AG09309 (cell line): ENCODE measurements at regions not wholly inside any gene's neighbourhood (a gene's known extent, or its start where the extent isn't known, plus 50 kb on each side); places are given as distances from the start of the nearest gene placed in this dataset.

Source experiments
- DNase-seq: peaks from one replicate; pipeline ENCODE4 v3.0.0-alpha.2; 2010; ENCODE audit warnings: low read depth
- H3K4me3 ChIP-seq: 2 replicates; pipeline ENCODE4 v1.5.1; 2011; ENCODE audit warnings: mild to moderate bottlenecking, low read depth, low read length, moderate library complexity; ENCODE audit not compliant: control insufficient read depth
- TF ChIP-seq, protein P1 (sequence below): IDR thresholded peaks from 2 replicates; pipeline ENCODE4 v1.5.1; 2011; ENCODE audit warnings: mild to moderate bottlenecking, low read depth, low read length, inconsistent platforms; ENCODE audit not compliant: insufficient read depth, control insufficient read depth; ENCODE audit errors: missing control alignments

DNA sequence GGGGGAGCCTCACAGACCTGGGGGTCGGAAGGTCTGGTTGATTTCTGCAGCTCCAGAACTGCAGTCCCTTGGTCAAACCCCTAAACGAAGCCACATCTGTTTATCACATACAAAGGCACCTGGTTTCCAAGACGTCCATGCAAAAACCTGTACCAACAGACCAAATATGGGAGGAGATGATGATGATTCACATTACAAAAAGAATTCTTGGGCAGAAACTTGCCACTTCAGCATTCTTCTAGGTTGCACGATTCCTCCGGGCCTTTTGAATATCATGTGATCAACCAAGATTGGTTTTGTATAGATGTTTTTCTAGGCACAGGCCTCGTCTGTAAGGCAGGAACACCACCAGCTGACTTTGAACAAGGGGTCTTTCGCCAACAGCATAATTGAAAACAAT lies 466.3 kb downstream of the SOX9 start:
- H3K4me3 ChIP-seq, result no peak overlapping the region
- TF ChIP-seq, protein P1, sequence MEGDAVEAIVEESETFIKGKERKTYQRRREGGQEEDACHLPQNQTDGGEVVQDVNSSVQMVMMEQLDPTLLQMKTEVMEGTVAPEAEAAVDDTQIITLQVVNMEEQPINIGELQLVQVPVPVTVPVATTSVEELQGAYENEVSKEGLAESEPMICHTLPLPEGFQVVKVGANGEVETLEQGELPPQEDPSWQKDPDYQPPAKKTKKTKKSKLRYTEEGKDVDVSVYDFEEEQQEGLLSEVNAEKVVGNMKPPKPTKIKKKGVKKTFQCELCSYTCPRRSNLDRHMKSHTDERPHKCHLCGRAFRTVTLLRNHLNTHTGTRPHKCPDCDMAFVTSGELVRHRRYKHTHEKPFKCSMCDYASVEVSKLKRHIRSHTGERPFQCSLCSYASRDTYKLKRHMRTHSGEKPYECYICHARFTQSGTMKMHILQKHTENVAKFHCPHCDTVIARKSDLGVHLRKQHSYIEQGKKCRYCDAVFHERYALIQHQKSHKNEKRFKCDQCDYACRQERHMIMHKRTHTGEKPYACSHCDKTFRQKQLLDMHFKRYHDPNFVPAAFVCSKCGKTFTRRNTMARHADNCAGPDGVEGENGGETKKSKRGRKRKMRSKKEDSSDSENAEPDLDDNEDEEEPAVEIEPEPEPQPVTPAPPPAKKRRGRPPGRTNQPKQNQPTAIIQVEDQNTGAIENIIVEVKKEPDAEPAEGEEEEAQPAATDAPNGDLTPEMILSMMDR, result no peak
- no peak for DNase-seq

DNA sequence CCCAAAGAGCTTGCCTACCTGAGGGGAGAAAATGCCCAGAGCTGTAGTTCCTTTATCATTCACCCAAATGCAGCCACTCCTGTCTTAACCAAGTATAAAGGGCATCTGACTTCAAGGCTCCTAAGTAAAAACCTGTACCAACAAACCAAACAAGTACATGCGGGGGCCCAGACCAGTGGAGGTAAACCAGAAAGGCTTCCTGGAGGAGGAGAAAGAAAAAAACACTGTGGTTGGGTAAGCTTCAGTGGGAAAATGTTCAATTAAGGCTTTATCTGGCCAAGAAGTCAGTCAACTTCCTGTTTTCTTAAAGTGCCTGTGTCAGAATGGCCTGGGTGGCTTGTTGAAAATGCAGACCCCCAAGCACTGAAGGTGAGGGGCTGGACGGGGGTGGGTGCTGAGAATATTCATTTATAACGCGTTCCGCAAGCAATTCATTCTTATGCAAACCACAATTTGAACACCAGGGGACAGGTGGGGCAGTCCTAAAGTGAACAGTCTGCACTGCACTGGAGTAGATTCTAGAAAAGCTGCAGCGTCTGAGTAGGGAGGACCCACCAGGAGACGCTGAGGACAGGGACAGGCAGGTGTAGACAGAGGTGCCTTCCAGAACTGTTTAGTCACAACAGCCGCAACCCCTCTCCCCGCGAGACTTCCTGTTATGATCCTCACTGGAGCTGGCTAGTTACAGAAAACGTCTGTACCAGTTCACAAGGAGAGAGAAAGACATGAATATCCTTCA lies 467.1 kb downstream of the SOX9 start:
- H3K4me3 ChIP-seq, result no peak overlapping the region
- TF ChIP-seq, protein P1, result no peak
- no peak for DNase-seq

DNA sequence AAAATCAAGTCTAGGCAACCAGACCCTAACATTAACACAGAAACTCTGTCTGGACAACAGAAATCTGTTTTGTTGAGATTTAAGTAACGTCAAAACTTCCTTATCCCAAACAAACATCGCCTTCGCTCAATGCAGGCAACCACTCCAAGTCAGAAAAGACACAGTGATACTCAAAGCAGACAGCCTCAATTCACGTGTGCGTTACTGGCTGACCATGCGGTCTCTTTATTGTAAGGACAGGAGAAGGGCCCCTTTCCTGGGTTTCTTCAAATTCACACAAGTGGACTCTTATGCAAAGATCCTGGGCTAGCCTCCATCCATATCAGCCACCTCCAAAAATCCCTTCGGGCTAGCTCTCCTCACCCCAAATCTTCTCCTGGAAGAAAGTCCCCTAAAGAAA lies 467.7 kb downstream of the SOX9 start:
- DNase-seq, result no peak
- H3K4me3 ChIP-seq, result no peak overlapping the region
- TF ChIP-seq, protein P1, result no peak

DNA sequence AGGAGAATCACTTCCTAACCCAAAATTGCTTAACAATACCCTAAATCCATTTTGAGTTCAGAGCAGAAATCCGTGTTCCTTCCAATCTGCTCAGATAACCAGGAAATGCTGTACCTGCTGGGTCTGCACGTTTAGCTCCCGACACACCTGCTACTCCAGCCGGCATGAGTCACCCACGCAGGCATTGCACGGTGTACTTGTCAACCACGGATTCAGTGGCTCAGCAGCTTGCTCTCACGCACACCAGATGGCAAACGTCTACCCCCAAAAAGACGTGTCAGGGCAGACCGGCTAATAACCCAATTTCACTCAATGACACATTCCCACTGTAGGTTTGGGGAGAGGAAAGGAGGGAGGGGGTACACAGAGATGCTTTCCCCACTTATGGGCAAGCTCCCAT lies 468.1 kb downstream of the SOX9 start:
- TF ChIP-seq, protein P1, result no peak
- no peak overlapping the region for H3K4me3 ChIP-seq
- no peak for DNase-seq

DNA sequence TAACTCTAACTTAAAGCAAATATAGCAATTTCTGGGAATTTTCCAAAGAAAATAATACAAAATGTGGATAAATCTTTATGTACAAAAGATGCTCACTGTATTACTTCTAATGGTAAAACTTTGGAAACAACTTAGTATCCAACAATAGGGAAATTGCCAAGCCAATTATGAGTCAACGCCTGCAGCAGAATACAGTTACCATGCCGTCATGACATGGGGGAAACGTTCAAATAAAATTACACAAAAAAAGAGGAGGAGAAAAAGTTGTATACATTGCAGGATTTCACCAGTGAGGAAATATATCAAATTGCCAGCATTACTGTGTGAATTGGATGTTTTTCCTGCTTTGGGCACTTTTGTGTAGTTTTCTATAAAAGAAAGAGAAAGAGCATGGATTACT lies 469.6 kb downstream of the SOX9 start:
- H3K4me3 ChIP-seq, result peak overlapping the region; percentile 84
- TF ChIP-seq, protein P1, result no peak
- no peak for DNase-seq

DNA sequence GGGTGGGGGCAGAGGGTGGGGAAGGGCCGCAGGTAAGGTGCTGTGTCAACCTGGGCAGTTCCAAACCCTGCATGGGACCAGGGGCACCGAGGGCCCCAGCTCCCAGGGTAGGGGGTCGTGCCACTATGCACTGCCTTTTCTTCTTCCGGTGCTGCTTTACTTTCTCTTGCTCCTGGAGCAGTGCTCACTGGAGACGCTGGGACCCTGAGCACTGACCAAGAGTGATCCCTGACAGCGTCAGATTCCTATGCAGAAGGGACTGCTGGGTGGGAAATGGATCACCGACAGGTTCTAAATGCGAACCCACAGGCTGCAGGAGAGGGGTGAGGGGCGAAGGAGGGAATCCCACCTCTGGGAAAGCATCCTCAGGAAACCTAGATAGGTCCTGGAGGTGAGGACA lies 470.1 kb downstream of the SOX9 start:
- DNase-seq, result no peak
- TF ChIP-seq, protein P1, result no peak
- H3K4me3 ChIP-seq, result peak overlapping the region; percentile 84
